GM18520 (cell line): ENCODE measurements at regions not wholly inside any gene's neighbourhood (a gene's known extent, or its start where the extent isn't known, plus 50 kb on each side); places are given as distances from the start of the nearest gene placed in this dataset.
A peak's percentile ranks its signal among the peaks of the same experiment; 100 is the strongest.

ENCODE experiments used
- ATAC-seq: cut with Tn5 transposase; IDR thresholded peaks from one replicate; pipeline ENCODE4 v1.9.1; 2021; ENCODE audit not compliant: unreplicated experiment

DNA sequence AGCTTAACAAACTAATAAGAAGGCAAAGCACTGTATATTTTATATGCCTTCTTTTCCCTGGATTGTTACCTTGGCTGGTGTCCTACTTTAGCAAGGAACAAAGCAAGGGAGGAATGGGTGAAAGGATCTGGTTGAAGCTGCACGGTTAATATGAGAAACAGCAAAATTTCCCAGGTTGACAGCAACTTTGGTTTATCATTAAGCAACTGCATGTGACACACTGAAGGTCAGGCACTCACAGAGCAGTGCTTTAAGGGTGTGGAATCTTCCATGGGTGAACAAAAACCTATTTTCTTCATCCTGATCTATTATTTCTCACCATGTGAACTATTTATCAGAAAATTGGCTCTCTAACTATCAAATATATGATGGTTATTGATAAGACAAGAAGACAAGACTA is 109.0 kb upstream of the ATP10B start:
- ATAC-seq = no peak

DNA sequence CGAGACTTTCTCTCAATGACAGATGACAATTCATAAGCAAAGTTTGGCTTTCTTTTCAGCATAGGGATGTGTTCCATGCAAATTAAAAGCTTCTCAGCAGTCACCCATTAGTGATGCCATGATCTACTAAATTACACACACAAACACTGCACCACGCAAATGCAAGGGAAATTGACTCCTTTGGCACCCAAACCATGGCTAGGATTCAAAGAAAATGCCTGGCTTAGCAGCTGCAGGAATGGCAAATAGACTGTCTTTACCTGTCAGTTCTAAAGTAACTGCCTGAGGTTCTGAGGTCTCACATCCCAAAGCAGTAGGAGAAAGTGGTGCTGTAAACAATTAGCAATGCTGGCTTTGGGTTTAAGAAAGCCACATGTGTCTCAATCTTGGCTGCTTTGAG is 108.6 kb upstream of the ATP10B start:
- ATAC-seq = no peak

DNA sequence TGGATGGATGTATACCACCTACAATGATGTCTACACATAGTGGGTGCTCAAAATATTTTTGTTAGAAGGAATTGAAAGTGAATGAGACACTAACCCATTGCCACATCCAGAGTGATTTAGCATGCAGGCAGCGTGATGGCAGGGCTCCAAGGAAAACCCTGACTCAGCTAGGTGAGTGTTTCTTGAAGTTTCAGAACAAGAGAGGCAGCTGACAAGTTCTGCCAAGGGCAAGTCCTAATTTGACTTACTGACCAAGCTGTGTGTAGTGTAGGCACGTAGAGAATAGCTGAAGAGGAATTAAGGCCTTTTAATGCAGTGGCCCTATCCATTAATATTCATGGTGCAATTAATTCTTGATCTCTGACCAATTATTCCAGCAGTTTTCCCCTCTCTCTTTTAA is 107.8 kb upstream of the ATP10B start:
- ATAC-seq = peak; percentile 34

DNA sequence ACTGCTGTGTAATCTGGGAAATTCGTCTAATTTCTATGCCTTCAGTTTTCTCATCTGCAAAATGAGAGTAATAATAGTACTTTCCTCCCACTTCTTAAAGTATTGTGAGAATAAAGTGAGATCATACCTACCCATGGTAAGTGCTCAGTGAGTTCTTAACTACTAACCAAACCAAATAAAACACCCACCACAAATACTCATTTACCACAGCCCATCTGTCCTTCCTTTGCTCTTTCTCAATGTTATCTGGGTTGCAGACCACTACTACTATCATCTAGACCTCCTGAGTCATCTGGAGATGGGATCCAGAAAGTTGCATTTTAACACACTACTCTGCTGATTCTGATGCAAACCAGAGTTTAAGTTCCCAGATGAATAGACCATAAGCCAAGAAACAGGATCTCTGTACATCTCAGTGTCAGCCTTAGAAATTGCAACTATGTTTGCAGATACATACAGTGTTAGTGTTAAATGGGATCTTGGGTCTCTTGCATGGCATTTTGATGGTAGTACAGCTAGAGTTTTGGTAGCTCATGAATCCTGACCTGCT is 105.4 kb upstream of the ATP10B start:
- ATAC-seq = no peak

DNA sequence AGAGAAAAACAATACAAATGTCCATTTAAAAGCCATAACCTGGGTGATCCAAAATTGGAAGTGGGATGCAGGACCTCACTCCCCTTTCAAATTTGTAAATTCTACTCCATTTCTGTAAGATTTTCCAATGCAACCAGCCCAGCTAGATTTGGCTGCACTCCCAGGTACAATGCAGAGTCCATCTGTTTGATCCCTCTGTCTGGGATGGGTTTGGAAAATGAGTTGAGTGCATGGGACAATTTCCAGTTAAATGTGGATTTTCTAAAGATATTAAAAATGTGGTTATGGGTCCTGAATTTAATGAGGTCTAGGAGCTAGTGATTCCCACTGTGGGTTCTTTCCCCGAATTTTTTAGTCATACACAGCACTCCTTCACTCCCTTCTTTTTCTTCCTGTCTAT is 104.0 kb upstream of the ATP10B start:
- ATAC-seq = no peak

DNA sequence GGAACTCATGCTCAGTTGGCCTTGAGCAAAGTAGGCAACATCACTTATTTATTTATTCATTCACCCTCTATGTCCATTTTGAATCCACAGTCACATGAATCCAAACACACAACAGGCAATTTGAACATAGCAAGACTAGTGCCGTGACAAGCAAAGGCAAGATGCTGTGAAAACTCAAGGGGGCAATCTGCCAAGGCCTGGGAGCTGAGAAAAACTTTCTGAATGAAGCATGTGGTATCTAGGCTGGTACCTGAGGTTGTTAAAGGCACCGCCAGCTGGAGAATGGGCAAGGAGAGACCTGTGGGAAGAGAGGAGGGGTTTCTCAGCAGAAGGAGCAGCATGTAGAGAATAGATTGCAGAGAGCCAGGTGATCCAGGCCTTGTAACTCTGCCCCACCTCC is 98.3 kb upstream of the ATP10B start:
- no peak for ATAC-seq

DNA sequence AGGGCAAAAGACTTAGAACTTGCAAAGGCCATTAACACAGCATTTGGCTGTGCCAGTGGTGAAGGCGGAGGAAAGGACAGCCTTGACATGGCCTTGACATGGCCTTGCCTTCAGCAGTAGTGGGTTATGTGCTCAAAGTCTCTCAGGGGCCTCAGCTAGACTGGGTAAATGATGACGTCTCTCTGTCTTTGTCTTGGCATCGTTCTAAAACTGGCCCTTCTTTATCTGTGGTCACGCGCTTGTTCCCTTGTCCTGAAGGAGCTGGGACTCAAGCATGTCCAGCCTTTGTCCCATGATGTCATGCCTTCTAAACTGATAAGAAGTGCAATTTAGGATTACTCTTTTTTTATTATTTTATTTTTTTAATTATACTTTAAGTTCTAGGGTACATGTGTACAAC is 88.7 kb upstream of the ATP10B start:
- ATAC-seq = no peak

DNA sequence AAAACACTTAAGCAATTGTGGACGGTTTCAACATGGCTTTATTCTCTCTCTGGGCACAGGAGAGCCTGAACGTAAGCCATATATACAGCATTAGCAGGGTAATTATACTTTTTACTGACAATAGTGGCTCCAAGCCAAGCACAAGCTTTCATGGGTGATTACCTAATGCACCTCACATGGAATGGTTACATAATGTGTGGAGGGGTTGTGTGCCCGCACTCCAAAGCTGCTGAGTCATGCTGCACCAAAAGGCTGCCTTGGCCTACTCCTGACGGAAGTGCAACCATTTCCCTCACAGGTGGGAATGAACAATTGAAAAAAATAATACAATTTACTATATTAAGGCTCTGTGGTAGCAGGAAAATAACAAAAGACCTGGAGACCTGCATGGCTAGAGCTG is 86.5 kb upstream of the ATP10B start:
- ATAC-seq = no peak

DNA sequence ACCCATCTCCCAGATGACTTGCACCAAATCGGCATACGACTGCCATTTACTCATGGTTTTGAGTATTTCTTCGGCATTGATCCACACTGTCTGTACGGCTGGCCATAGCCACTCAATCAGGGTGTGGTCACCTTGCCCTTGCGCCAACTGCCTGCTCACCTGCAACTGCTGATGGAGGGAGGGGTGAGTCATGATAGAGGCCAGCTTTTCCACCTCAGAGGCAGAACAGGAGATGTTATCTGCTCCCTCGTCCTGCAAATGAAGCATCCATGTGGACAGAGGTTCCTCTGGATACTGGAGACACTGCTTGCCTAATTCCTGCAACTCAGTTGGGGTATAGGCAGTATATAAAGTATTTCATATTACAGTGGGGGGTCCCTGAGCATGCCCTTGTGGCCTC is 85.6 kb upstream of the ATP10B start:
- ATAC-seq = no peak

DNA sequence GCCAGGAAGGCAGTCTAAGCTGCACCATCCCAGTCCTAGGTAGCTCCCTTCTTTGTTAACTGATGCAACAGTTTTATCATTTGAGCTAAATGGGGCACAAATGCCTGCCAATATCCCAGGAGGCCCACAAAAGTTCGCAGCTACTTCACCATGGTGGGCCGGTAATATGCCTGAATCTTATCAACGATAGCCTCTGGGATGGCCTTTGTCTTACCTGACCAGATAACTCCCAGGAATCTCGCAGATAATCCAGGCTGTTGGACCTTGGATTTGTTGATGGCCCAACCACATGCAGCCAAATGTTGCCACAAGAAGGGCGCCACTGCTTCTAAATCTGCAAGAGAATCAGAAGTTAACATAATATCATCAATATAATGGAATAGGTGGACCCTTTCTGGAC is 83.8 kb upstream of the ATP10B start:
- ATAC-seq = no peak

DNA sequence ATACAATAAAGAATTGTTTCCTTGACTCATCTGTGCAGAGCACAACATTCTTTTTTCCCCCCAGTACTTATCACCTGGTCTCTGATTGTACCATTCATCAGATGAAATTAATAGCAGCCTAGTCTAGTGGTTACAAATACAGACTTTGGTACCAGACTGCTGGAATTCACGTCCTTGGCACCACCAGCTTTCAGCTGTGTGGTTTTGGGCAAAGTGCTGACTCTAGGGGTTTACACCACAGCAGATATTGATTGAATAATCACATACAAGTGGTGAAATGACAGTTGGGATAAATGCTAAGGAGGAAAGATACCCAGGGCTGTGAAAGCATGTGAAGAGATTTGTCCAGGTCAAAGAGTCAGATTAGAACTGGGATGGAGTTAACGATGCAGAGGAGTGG is 79.3 kb upstream of the ATP10B start:
- no peak for ATAC-seq

DNA sequence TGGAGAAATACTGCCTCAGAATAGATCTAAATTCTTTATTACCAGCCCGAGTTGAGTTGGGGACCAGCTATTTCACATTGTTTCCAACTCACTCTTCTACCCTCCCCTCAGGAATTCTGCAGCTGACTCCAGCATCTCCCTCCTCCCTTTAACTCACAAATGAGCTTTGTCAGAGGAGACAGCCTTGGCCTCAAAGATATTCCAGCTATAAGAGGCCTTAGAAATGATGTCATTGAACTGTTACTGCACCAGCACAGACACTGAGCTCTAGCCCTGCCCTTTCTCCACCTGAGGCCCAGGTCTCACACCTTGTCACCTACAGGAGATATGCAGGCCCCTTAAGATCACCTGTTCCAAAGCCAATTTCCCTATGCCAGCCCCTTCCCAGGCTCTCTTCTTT is 78.4 kb upstream of the ATP10B start:
- no peak for ATAC-seq

DNA sequence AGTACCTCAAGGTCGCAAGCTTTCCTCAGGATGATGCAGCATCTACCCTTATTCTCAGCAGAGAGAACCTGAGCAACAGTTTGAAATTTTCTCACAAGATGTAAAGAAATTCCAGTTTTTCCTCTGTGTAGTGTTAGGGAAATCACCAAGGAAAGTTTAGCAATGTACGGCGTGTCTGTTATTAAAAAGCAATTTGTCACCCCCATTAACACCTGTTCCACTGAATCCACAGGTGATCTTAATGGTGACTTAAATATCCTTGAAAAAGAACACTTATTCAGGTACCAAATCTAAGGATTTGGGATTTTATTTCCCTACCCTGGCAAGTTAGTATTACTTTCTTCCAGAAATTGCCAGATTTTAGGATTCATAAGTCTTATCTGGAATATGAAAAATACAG is 77.9 kb upstream of the ATP10B start:
- ATAC-seq = no peak

DNA sequence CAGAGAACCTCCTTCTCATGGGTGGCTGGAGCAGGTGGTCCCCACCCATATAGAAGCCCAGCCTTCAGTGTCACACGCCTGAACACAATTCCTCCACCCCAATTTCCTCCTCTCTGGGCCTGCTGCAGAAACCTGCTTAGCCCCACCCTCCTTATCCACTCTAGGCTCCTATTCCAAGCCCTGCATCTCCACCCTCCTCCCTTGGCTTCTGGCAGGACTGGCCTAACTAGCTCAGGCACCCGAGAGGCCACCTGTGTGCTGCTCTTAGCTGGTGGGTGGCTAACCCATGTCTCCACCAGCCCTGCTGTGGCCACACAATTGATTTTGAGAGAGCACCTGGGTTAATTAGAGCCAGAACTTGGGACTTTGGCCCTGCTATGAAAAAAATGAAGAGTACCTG is 77.3 kb upstream of the ATP10B start:
- ATAC-seq = no peak

DNA sequence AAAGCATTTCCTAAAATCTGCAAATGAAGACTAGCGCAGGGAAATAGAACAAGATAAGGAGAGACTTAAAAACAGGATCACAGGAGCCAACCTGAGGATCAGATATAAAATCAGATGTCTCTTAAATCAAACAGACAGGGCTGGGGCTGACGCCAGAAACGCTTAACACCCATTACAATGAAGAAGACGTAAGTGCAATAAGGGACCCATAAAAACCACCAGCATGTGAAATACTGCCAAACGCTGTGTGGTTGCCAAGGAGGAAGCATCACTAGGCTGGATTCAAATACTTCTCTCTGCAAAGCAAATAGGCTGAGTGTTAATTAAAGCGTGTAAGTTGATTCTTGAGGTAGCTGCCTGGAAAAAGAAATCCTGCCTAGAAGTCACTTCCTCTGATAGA is 74.4 kb upstream of the ATP10B start:
- no peak for ATAC-seq

DNA sequence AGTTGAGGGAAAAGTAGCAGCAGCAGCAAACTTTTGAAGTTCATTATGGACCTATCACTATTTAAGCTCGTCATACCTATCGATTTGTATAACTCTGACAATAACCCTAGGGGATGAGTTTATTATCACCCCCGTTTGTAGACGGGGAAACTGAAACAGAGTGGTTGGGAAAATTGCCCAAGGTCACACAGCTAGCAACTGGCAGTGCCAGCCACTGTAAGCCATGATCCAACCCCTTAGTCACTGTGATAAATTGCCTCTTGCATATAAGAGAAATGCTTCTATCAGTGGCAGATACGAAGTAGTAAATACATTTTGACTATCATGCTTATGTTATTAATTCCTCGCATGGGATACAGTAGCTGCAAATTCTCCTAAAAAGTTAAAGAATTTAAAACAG is 73.3 kb upstream of the ATP10B start:
- no peak for ATAC-seq

DNA sequence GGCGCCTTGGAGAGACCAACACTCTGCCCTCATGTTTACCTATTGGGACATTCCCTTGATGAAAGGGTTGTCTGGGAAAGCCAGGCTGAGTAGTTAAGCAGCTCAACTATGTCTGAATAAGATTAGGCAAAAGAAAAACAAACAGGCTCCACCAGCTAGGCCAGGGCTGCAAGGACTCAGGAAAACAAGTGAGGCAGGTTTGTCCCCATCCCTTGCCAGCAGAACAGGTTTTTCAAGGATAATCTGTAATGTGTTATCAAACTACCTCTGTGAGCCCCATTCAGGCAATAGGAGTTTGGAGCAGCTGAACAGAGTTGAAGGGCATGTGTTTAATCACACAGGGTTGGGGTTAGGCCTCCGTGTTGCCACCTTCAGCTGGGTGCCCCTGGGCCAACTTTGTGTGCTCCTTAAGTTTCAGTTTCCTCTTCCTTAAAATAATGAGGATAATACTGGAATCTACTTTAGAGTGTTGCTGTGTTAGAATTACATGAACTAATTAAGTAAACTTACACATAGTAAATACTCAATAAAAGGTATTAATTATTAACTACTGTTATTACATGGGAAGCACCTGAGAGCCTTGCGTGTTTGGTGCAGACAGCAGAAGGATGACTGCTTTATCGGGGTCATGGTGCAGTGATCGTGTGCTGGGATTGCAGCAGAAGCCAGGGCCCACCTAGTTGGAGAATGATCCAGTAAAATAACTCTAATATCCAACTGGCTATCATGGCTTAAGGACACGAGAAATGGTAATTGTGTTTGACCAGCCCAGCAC is 72.1 kb upstream of the ATP10B start:
- ATAC-seq = no peak

DNA sequence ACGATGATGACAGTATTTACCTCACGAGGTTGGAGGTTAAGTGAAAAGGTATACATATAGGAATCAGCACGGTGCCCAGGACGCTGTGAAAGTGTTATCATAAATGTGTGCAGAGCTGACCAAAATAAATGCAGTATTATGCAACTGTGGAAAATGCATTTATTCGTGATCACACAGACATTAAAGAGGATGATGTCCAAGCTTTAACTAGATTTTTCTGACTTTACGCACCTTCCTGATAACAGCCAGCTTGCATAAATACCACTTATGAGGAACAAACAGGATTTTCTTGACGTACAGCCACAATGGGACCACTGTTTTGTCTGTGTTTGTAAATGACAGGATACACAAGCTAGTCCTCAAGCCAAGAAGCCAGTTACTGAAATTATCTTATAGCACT is 71.4 kb upstream of the ATP10B start:
- no peak for ATAC-seq

DNA sequence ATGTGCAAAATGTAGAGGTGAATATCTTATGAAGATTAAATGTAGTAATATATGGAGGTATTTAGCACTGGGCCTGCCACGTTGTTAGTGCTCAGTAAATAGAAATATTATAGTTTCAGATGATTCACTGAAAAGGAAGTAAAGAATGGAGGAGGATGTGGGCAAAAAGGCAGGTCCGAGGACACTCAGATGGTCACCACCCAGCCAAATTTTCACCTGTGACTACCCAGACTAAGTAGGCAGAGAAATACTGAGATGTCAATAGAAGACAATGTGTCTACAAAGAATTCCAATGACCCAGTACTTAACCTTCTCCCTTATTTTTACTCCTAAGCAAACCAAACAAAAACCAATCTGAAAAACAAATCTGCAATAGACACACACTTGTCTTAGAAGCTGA is 70.3 kb upstream of the ATP10B start:
- ATAC-seq = no peak

DNA sequence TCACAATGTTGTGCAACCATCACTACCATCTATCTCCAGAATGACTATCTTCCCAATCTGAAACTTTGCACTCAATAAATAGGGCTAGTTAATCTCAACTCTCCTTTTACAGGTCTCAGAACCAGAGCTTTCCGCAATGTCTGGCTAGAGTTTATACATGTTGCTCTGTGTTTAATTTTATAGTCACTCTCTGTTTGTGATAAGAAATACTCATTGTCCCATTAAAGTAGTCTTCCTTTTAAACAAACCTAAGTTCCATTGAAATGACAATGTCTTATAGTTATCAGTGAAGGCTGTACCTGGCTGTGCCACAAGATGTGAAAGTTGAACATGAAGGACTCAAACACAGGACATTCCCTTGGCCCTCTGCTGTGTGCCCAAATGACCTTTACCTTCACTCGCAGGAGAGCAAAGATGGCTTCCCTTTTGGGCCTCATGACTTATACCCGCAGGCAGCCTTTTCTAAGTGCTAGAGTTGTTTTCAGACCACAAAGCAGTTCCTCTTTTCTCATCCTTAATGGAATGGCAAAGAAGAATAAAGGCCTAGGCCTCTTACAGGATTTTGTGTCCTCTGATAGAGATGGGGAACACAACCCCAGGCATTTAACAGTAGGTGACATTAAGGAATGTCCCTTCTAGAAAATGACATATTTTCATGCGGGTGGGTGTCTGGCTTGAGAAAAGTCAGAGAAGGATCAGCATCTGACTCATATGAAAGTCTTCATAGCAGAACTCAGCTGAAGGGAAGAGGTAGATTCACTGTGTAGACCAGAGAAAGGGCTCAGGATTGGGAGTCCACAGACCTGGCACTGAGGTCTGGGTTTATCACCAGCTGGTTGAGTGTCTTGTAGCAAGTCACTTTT is 69.6 kb upstream of the ATP10B start:
- ATAC-seq = no peak

DNA sequence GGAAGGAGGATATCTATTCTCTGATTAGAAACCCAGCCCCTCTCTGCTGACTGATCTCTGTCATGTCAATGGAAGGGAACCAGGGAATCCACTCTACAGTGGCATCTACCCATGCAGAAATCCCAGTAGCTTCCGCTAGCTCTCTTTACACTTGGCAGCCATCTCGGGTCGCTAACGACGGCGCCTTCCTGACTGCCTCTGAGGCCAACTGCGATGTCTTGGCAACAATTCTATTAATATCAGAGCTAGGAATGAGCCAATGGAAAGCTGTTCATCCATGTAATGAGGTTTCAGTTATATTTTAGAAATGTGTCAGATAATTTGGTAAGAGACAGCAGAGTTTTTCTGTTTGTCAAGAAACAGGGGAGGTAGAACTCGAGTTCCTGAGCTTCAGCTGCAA is 67.6 kb upstream of the ATP10B start:
- no peak for ATAC-seq

DNA sequence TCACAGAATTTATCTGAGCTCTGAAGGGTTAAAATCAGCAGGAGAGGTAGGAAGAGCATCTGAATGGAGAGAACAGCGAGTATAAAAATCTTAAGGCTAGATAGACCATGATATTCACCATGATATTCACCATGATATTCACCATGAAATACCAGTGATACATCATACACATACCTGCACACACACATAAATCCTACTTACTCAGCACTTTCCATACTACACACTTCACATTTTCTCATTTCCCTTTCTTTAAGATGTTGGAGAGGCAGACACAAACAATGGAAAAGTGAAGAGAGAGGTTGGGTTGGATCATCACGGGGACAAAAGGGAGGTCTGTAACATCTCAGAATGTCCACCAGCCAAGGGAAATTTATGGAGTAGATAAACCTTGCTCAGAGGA is 66.4 kb upstream of the ATP10B start:
- no peak for ATAC-seq
